OCI-LY7 (cell line): ENCODE measurements at regions not wholly inside any gene's neighbourhood (a gene's known extent, or its start where the extent isn't known, plus 50 kb on each side); places are given as distances from the start of the nearest gene placed in this dataset.
"Not testable (repeated sequence)": the region's sequence is repeated elsewhere in the genome, so short reads cannot be mapped to it uniquely, and the experiment has no call there.

Experiments
- CTCF ChIP-seq: fragments of 200-600 bp; sonication (generic); conservative IDR thresholded peaks from 2 replicates; pipeline ENCODE4 v1.5.1; 2014; ENCODE audit warnings: mild to moderate bottlenecking, antibody characterized with exemption, low read length, moderate library complexity, mixed read lengths
- EZH2phosphoT487 ChIP-seq: fragments of 200-600 bp; sonication (generic); IDR thresholded peaks from 2 replicates; pipeline ENCODE4 v1.6.1; 2018; ENCODE audit warnings: low read depth, borderline replicate concordance, mild to moderate bottlenecking, mixed run types, antibody characterized with exemption, low read length, moderate library complexity, mixed read lengths

- TF ChIP-seq CTCF, EZH2phosphoT487: not testable (repeated sequence)
Measured at GRCh38 chr19:28540385-28540784, 672.6 kb downstream of the UQCRFS1 start.
